ENCODE measurements at regions not wholly inside any gene's neighbourhood (a gene's known extent, or its start where the extent isn't known, plus 50 kb on each side); places are given as distances from the start of the nearest gene placed in this dataset.

DNA sequence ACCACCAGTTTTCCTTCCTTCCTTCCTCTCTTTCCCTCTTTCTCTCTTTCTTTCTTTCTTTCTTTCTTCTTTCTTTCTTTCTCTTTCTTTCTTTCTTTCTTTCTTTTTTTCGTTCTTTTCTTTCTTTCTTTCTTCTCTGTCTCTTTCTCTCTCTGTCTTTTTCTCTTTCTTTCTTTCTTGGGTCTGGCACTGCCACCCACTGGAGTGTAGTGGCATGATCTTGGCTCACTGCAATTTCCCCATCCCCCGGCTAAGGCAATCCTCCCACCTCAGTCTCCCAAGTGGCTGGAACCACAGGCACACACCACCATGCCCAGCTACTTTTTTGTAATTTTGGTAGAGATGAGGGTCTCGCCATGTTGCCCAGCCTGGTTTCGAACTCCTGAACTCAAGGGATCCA is 51.6 kb upstream of the NHS start:
- TF ChIP-seq HDAC2 (IDR thresholded peaks at IDR 0.05) (no peak), CC2D1A (IDR thresholded peaks at IDR 0.05) (no peak), ZNF212 (CRISPR knock-in tag; IDR thresholded peaks at IDR 0.05) (no peak), DPF2 (IDR thresholded peaks at IDR 0.05) (no peak)
- Histone ChIP-seq H3K4me3 (no peak overlapping the region), H4K20me1 (replicated peaks; ENCODE audit: control insufficient read depth, insufficient read depth, low read length) (no peaks in the 10 kb centered on the region), H3K9ac (ENCODE audit: insufficient read depth in 1 of 2, low read depth in 2 of 2, low read length in 2 of 2) (no peak overlapping the region), H3K36me3 (ENCODE audit: control insufficient read depth, insufficient read depth, low read length) (no peaks in the 10 kb centered on the region), H3K9me1 (ENCODE audit: control insufficient read depth, insufficient read depth, low read length) (no peaks in the 10 kb centered on the region), H3K4me2 (ENCODE audit: insufficient read depth, low read length) (no peak overlapping the region), H3K4me1 (replicated peaks in 1 of 2; ENCODE audit: control insufficient read depth in 2 of 2, insufficient read depth in 2 of 2, low read length in 2 of 2) (no peaks in the 10 kb centered on the region), H3K27me3 (ENCODE audit: control insufficient read depth in 2 of 2, insufficient read depth in 2 of 2, low read length in 2 of 2) (no peaks in the 10 kb centered on the region), H3K79me2 (ENCODE audit: control insufficient read depth, insufficient read depth, low read length) (no peaks in the 10 kb centered on the region), H2AFZ (ENCODE audit: low read depth, low read length) (no peak overlapping the region), H3K27ac (ENCODE audit: extremely low read depth, low read depth, low read length) (no peak overlapping the region), H3K9me3 (replicated peaks; ENCODE audit: control insufficient read depth, insufficient read depth, low read depth, low read length) (no peaks in the 10 kb centered on the region)
- DNase-seq (ENCODE audit: extremely low read depth in 1 of 4, low spot score in 3 of 4) (no peak), ATAC-seq (no peak), FAIRE-seq (no peak)
- in situ Hi-C loops (cut with MboI): no loop called here
- no TSS peak for BruUV-seq (replicated peaks)
- ChIA-PET POLR2A (no interaction called here), CTCF (ENCODE audit: low intra/inter-chr PET ratio) (no interaction called here)
- 0% methylated on average over 2 of the region's 4 CpGs for WGBS (ENCODE audit: insufficient coverage, low coverage, missing lambda C conversion rate)
- intact Hi-C loops (cut with micrococcal nuclease): no loop called here
